HG03135 (cell line): ENCODE measurements at regions not wholly inside any gene's neighbourhood (a gene's known extent, or its start where the extent isn't known, plus 50 kb on each side); places are given as distances from the start of the nearest gene placed in this dataset.

ENCODE experiments used
- ATAC-seq: cut with Tn5 transposase; IDR thresholded peaks from one replicate; pipeline ENCODE4 v1.9.1; 2021; ENCODE audit warnings: mild to moderate bottlenecking, moderate library complexity; ENCODE audit not compliant: unreplicated experiment

DNA sequence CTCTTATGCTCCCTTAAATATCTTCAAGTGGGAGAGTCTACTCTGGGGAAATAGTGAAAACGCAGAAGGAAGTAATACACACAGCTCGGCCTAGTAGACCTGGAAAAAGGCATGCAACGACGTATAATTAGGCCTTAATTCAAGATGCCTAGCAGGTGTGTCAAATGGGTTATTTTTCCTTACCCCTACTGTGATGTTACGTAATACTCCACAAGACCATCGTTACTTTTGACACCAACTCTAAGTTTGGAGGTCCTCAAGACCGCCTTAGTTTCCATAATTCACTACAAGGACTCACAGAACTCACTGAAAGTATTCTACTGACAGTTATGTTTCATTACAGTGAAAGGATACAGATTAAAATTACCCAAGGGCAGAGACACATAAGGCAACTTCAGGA is 1024.3 kb upstream of the MAP3K7 start:
- ATAC-seq = no peak

DNA sequence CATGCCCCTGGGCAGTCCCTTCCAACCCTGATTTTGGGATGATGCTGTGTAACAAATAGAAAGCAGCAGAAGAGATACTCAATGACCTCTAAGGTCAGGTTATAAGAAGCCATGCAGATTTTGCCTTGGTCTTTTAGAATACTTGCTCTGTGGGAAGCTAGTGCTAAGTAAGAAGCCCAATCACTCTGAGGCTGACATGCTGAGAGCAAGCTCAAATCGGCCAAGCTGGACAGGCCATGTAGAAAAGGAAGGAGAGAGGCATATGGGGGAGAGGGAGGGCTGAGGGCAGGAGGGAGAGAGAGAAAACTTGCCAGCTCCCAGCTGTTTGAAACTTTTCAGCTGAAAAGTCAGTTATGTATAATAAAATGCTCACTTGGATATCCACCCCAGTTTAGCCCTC is 1021.6 kb upstream of the MAP3K7 start:
- no peak for ATAC-seq

DNA sequence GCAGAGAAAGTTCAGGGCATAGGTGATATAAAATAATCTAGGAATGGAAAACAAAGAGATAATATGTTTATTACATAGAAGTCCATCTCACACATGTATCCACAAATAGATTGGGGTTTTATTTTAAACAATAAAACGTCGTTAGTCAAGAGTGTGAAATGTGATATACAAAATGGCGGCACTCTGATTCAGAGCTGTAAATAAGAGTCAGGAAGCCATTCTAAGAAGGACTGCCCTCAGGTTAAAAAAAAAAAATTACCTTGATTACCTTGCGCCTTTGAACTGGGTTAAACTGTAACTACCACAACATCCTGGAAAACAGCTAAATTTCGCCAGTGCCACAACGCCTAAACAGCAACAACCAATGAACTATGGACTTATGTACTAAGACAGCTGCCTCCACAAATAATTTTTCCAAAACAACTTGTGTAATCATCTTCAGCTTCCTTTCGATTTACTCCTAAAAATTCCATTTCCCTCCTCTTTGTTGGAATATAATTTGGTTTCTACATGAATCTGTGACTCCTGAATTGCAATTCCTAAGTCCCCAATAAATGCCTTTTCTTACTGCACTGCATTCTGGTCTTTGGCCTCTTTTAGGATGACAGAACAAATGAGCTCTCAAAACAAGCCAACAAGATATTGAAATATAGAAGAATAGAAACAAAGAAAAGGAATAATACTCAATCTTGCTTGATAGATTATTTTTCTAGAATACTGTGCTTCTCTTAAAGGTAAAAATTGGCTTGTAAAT is 1019.5 kb upstream of the MAP3K7 start:
- no peak for ATAC-seq

DNA sequence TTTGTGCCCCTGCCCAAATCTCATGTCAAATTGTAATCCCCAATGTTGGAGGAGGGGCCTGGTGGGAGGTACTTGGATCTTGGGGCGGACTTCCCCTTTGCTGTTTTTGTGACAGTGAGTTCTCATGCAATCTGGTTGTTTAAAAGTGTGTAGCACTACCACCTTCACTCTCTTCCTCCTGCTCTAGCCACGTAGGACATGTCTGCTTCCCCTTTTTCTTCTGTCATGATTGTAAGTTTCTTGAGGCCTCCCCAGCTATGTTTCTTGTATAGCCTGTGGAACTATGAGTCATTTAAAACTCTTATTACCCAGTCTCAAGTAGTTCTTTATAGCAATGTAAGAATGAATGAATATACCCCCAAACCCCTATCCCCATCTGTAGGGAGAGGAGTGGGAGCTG is 1013.7 kb upstream of the MAP3K7 start:
- no peak for ATAC-seq

DNA sequence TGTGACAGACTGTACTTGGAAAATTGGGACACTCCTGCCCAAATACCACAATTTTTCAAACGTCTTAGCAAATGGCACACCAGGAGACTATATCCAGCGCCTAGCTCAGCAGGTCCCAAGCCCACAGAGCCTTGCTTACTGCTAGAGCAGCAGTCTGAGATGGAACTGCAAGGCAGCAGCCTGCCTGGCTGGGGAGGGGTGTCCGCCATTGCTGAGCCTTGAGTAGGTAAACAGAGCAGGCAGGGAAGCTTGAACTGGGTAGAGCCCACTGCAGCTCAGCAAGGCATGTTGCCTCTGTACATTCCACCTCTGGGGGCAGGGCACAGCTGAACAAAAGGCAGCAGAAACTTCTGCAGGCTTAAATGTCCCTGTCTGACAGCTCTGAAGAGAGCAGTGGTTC is 1003.3 kb upstream of the MAP3K7 start:
- no peak for ATAC-seq

DNA sequence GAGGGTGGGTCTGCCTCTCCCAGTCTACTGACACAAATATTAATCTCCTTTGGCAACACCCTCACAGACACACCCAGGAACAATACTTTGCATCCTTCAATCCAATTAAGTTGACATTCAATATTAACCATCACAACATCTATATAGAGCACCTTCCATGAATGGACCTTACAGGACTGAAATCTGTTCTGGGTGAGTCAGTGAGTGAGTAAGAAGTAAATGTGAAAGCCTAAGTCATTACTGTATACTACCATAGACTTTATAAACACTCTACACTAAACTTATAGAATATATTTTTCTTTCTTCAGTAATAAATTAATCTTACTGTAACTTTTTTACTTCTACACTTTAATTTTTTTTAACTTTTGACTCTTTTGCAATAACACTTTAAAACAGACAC is 993.8 kb upstream of the MAP3K7 start:
- ATAC-seq = no peak

DNA sequence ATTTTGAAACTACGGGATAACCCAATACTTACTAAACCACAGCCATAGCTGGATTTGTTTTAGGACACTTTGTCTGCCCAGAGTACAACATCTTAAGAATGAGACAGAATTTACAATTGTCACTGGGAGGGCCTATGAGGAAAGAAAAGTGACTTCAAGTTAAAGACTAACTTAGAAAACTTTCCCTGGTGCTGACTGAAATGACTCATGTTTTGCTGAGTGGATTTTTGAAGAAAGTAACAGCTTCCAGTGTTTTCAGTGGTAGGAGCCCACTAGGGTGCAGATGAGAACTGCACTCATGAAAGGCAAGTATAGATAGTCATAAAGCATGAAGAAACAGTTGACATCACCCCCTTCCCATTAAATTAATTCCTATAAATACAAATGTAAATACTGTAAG is 988.2 kb upstream of the MAP3K7 start:
- peak; percentile 79 for ATAC-seq

DNA sequence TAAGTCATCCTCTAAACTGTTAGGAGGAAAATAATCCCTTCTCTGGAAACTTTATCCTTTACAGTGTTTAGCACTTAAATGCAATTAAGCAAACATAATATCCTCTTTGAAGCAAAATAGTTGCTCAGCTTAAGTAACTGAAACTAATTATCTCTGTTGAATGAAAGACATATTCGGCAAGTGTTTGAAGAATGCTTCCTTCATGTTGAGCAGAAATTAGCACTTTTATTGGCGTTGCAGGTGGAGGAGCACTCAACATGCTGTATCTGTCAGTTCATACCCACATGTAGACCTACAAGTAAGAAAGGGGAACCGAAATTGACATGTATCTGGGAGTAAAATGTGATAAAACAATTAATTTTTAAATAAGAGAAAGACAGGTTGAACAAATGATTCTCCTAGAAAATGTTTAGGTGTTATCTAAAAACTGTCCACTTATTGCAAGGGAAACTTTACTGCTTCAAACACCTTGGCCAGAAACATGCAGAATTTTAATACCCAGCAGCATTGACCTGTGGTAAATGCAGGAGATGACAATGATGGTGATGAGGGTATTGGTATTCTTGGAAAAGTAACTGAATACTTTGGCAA is 987.0 kb upstream of the MAP3K7 start:
- ATAC-seq = no peak

DNA sequence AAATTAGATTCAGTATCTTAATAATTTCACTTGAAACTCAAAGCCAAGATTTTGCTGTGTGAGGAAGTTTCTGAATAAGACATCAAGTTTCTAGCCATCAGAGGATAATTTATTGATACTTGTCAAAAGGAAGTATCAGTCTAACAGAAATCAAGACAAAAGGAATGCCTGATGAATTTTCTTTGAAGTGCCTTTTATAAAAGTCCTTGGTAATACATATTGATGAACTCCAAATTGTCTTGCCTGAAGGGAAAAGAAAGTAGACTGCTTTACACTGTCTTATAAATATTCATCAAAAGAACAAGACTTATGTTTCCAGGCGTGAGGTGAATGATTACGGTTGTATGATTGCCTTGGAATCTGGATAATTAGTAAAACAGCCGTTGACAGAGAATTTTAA is 986.0 kb upstream of the MAP3K7 start:
- ATAC-seq = no peak

DNA sequence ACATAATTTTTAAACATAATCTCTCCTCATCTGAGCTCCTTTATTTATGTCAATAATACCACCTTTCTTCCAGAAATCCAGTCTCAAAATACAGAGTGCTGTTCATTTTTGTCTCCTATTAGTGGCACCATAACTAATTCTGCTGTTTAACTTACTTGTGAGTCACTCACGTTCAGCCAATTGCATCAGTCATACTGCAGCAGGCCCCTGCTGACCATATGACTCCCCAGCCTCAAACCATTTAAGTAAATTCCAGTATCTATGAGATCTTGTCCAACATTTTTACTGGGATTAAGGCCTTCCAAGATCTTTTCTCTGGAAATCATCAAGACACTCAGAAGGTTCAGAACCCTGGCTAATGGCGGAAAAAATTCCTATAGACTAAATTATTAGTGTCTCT is 982.2 kb upstream of the MAP3K7 start:
- ATAC-seq = no peak

DNA sequence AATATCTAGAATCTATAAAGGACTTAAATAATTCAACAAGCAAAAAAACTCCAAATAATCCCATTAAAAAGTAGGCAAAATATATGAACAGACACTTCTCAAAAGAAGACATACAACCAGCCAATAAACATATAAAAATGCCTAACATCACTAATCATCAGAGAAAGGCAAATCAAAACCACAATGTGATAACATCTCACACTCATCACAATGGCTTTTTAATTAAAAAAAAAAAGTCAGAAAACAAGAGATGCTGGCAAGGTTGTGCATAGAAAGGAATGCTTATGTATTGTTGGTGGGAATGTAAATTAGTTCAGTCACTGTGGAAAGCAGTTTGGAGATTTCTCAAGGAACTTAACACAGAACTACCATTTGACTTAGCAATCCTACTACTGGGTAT is 979.6 kb upstream of the MAP3K7 start:
- ATAC-seq = no peak

DNA sequence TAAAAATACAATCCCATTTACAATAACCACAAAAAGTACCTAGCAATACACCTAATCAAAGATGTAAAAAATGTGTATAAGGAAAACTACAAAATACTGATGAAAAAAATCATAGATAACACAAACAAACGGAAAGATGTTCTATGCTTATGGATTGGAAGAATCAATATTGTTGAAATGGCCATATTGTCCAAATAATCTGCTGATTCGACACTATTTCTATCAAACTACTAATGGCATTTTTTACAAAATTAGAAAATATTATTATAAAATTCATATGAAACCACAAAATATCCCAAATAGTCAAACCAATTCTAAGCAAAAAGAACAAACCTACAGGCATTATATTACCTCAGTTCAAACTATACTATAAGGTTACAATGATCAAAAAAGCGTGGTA is 978.3 kb upstream of the MAP3K7 start:
- ATAC-seq = no peak

DNA sequence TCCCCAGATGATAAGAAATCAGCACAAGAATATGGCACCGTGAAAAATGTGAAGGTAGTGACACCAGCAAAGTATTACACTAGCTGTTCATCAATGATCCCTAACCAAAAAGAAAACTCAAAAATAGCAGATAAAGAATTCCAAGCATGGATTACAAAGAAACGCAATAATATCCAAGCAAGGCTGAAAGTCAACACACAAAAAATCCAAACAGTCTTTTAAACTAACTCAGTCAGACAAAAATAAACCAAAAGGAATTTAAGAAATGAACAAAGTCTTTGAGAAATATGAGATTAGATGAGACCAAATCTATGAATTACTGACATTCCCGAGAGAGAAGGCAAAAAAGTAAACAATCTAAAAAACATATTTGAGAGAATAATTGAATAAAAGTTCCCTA is 976.1 kb upstream of the MAP3K7 start:
- no peak for ATAC-seq

DNA sequence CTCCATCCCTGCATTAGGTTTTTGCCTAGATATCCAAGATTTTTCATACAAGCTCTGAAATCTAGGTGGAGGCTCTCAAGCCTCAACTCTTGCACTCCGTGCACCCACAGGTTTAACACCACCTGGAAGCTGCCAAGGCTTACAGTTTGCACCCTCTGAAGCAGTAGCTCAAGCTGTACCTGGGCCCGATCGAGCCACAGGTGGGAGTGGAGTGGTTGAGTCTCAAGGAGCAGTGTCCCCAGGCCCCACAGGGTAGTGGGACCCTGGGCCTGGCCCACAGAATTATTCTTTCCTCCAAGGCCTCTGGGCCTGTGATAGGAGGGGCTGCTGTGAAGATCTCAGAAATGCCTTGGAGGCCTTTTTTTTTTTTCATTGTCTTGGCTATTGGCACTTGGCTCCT is 973.5 kb upstream of the MAP3K7 start:
- ATAC-seq = no peak

DNA sequence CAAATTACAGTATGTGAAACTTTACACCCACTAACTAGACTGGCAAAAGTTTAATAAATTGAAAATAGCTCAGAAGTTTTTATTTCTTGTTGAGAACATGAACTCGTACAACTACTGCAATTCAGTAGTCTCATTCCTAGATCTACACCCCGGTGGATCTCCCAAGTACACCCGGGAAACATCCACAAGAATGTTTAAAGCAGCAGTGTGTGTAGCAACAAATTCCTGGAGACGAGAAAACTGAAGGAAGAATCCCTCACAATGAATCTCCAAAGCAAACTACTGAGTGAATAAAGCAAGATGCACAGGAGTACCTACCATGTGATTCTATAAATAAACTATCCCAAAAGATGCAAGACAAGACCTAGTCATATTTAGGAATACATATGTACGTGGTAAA is 954.0 kb upstream of the MAP3K7 start:
- no peak for ATAC-seq

DNA sequence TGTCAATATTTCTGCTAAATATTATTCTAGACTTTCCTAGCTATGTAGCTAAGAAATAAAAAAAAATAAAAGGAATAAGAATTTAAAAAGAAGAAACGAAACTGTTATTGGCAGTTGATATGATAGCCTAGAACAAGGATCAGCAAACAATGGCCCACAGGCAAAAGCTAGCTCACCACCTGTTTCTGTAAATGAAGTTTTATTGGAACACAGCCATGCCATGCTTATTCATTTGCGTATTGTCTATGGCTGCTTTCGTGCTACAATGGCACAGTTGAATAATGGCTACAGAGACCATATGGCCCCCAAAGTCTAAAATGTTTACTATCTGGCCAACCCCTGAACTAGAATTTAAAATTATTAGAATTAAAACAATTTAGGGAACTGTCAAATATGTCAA is 952.6 kb upstream of the MAP3K7 start:
- no peak for ATAC-seq

DNA sequence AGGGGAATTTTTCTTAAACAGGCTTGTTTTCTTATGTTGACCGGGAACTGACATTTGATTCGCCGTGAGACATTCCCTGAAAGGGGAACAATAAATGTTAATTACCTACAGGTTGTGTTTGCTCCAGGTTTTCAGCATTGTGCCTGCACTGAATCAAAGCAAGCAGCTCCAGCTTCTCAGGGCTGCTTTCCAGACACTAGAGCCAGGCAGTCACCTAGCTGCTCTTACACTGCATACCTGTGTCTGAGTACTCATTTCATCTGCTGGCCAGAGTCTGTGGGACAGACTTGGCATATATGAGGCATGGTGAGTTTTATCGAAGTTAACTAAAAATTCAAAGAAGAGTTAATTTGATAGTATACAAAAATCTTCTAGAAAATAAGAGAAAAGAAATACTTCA is 951.8 kb upstream of the MAP3K7 start:
- no peak for ATAC-seq

DNA sequence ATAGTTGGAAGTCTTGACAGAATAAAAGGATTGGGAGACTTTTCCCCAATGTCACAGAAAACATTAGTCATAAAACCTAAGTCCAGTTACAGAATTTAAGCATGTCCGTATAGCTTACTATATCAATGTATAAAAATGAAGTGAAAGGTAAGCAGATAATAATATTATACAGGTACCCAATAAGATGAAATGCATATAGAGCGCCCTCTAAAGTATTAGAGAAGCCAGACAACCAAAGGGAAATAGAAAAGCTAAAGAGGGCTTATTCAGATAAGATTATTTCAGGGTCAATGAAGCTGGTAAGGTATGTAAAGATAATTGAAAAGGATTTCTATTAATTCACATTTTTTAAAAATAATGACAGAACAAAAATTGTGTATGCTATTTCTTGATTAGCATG is 947.7 kb upstream of the MAP3K7 start:
- ATAC-seq = no peak

DNA sequence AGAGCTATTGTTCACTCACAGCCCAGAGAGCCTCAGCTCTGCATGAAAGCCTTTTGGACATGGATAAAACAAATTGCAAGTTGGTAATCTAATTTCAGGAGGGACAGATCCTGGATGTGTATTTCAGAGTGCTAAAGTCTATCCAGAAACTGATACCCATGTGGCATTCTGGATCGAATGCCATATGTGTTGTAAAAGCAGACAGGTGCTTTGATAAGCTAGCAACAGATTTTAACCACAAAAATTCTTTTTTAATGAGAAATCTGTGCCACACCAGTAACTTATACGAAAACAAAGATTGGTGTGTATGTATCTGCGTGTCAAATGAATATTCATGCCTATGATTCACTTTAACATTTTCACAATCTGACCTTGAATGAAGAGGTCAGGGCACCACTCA is 936.6 kb upstream of the MAP3K7 start:
- no peak for ATAC-seq

DNA sequence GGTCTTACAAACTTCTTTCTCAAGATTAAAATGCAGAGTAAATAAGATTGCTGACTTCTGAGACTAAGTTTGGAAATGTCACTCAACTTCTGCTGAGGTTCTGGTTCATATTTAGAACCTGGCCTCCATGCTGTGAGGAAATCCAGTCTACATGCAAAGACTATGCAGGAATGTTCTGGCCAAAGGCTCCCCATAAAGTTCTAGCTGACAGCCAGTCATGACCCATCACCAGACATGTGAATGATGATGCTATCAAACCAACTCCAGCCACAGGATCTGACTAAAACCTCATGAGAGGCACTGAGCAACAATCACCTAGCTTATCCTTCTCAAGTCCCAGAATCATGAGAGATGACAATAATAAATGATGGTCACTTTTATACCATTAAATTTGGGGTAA is 935.1 kb upstream of the MAP3K7 start:
- ATAC-seq = no peak

DNA sequence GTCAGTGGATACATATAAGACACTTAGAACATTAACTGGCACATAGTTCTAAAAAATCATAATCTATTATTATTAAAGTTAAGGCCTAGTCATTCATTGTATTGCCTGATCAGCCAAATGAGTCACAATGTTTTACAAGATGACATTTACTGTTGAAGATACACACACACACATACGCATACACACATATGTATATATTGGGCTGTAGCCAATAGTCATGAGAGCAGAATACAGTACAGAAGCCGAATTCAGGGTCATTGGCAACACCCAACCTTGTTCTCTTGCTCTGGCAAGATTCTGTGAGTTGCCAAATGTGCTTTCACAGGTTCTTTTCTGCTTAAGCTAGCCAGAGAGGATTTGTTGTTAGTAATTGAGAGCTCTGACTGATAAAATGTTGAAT is 922.8 kb upstream of the MAP3K7 start:
- ATAC-seq = no peak

DNA sequence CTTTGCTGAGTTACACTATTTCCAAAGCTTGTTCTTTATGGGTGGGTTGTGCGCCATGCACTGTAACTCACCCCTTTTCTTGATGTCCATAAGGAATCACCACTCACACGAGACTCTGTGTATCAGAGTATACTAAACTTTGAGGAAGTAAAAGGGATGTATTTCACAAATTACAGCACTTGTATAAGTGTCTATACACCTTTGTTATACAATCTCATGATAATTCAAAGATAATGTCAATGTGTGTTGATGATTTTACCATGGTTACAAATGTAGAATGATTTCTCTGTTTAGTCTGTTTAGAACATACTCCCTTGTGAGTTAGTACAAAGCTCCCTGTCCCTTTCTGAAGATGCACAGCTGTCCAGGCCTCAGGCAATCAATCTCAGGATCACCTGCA is 922.2 kb upstream of the MAP3K7 start:
- no peak for ATAC-seq

DNA sequence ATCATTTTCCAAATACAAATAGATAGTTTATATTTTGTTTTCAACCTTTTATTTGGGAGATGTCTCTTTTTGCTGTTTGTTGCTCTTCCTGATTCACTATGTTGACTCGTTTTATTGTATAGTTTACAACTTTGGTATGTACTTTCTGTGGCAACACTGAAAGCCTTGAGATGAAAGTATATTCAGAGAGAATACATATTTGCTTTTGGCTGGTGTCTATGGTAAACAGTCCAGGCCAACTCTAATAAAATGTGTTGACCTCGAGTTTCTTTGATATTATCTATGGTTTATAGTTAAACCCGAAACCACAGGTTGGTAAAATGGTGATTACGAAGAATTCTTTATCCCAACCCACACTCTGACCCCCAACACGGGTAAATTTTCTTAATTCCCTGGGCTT is 919.6 kb upstream of the MAP3K7 start:
- no peak for ATAC-seq
